ENCODE measurements at regions not wholly inside any gene's neighbourhood (a gene's known extent, or its start where the extent isn't known, plus 50 kb on each side); places are given as distances from the start of the nearest gene placed in this dataset.
"Not testable (repeated sequence)": the region's sequence is repeated elsewhere in the genome, so short reads cannot be mapped to it uniquely, and the experiment has no call there.

GRCh38 chr11:69912911-69913451, 93.8 kb upstream of the FGF3 start:
- peaks cover 9% of the 10 kb centered on the region for H3K27me3 ChIP-seq
- H3K4me3 ChIP-seq, result no peak overlapping the region
- no peak for DNase-seq (ENCODE audit: low read depth in 1 of 2, low spot score in 1 of 2)
- H3K9me3 ChIP-seq (ENCODE audit: low read depth), result no peaks in the 10 kb centered on the region
- peak; percentile 25 for TF ChIP-seq CTCF (IDR thresholded peaks at IDR 0.05; ENCODE audit: low read depth, low read length)
- H3K4me1 ChIP-seq (ENCODE audit: low read depth), result no peaks in the 10 kb centered on the region
- H3K36me3 ChIP-seq, result no peaks in the 10 kb centered on the region
- no peak overlapping the region for H3K27ac ChIP-seq

GRCh38 chr11:69913591-69914285, 94.5 kb upstream of the FGF3 start:
- Histone ChIP-seq H3K9me3 (ENCODE audit: low read depth) (no peaks in the 10 kb centered on the region), H3K27ac (no peak overlapping the region), H3K4me3 (no peak overlapping the region), H3K36me3 (no peaks in the 10 kb centered on the region), H3K27me3 (peaks cover 16% of the 10 kb centered on the region), H3K4me1 (ENCODE audit: low read depth) (no peaks in the 10 kb centered on the region)
- DNase-seq (ENCODE audit: low read depth in 1 of 2, low spot score in 1 of 2), result no peak
- no peak for TF ChIP-seq CTCF (IDR thresholded peaks at IDR 0.05; ENCODE audit: low read depth, low read length)

GRCh38 chr11:69914286-69915150, 95.3 kb upstream of the FGF3 start:
- Histone ChIP-seq H3K9me3 (ENCODE audit: low read depth) (no peaks in the 10 kb centered on the region), H3K4me1 (ENCODE audit: low read depth) (no peaks in the 10 kb centered on the region), H3K4me3 (no peak overlapping the region), H3K27me3 (peaks cover 16% of the 10 kb centered on the region), H3K27ac (no peak overlapping the region), H3K36me3 (no peaks in the 10 kb centered on the region)
- DNase-seq (ENCODE audit: low read depth in 1 of 2, low spot score in 1 of 2), result no peak
- TF ChIP-seq CTCF (IDR thresholded peaks at IDR 0.05; ENCODE audit: low read depth, low read length), result no peak

GRCh38 chr11:69915151-69915500, 95.9 kb upstream of the FGF3 start:
- Histone ChIP-seq H3K27me3 (peaks cover 16% of the 10 kb centered on the region), H3K36me3 (no peaks in the 10 kb centered on the region), H3K27ac (no peak overlapping the region), H3K4me1 (ENCODE audit: low read depth) (no peaks in the 10 kb centered on the region), H3K4me3 (no peak overlapping the region), H3K9me3 (ENCODE audit: low read depth) (no peaks in the 10 kb centered on the region)
- no peak for DNase-seq (ENCODE audit: low read depth in 1 of 2, low spot score in 1 of 2)
- TF ChIP-seq CTCF (IDR thresholded peaks at IDR 0.05; ENCODE audit: low read depth, low read length), result no peak

- Histone ChIP-seq H3K4me1 (ENCODE audit: low read depth) (no peaks in the 10 kb centered on the region), H3K27ac (no peak overlapping the region), H3K4me3 (no peak overlapping the region), H3K9me3 (ENCODE audit: low read depth) (no peaks in the 10 kb centered on the region), H3K36me3 (no peaks in the 10 kb centered on the region), H3K27me3 (peaks cover 16% of the 10 kb centered on the region)
- DNase-seq (ENCODE audit: low read depth in 1 of 2, low spot score in 1 of 2), result peak; percentile 77 to 89
- TF ChIP-seq CTCF (IDR thresholded peaks at IDR 0.05; ENCODE audit: low read depth, low read length), result peak; percentile 83
Observed at GRCh38 chr11:69915501-69916250, 96.5 kb upstream of the FGF3 start.

GRCh38 chr11:69916251-69916649, 97.0 kb upstream of the FGF3 start:
- H3K27me3 ChIP-seq, result peaks cover 16% of the 10 kb centered on the region
- DNase-seq (ENCODE audit: low read depth in 1 of 2, low spot score in 1 of 2), result peak in 1 of 2 donors; percentile 21
- not testable (repeated sequence) for H3K9me3 ChIP-seq (ENCODE audit: low read depth); H3K4me3 ChIP-seq; H3K4me1 ChIP-seq (ENCODE audit: low read depth); H3K27ac ChIP-seq; H3K36me3 ChIP-seq
